Activated CD4-positive, alpha-beta T cell treated with anti-CD3 and anti-CD28 coated beads, Interleukin-2, amount 10 ng/mL, durations not matched to agents 7 days and 5 days (primary cell): ENCODE measurements at regions not wholly inside any gene's neighbourhood (a gene's known extent, or its start where the extent isn't known, plus 50 kb on each side); places are given as distances from the start of the nearest gene placed in this dataset.

Experiments used
- CTCF ChIA-PET: fragments of 350-600 bp; sonication (Branson Sonifier 250); formaldehyde crosslinking; loops from one replicate; lab custom pipeline; 2021; ENCODE audit warnings: antibody characterized with exemption; lab: Charles Lee
- POLR2A ChIA-PET: fragments of 350-600 bp; sonication (Branson Sonifier 250); formaldehyde crosslinking; loops from one replicate; lab custom pipeline; 2021; ENCODE audit warnings: antibody characterized with exemption; lab: Charles Lee
- DNase-seq: peaks from one replicate; pipeline ENCODE4 v3.0.0-alpha.2; 2020
- H3K27ac Mint-ChIP-seq: one replicate; pipeline ENCODE4 v1.8.0; 2021; ENCODE audit warnings: mild to moderate bottlenecking, moderate library complexity, mixed read lengths
- H3K27me3 Mint-ChIP-seq: one replicate; pipeline ENCODE4 v1.8.0; 2021; ENCODE audit warnings: mixed read lengths
- H3K36me3 Mint-ChIP-seq: one replicate; pipeline ENCODE4 v1.8.0; 2021; ENCODE audit warnings: low read depth, mixed read lengths
- H3K4me1 Mint-ChIP-seq: one replicate; pipeline ENCODE4 v1.8.0; 2021; ENCODE audit warnings: mixed read lengths
- H3K4me3 Mint-ChIP-seq: one replicate; pipeline ENCODE4 v1.8.0; 2021; ENCODE audit warnings: mild to moderate bottlenecking, moderate library complexity, mixed read lengths
- H3K9me3 Mint-ChIP-seq: one replicate; pipeline ENCODE4 v1.8.0; 2021; ENCODE audit warnings: mixed read lengths

DNA sequence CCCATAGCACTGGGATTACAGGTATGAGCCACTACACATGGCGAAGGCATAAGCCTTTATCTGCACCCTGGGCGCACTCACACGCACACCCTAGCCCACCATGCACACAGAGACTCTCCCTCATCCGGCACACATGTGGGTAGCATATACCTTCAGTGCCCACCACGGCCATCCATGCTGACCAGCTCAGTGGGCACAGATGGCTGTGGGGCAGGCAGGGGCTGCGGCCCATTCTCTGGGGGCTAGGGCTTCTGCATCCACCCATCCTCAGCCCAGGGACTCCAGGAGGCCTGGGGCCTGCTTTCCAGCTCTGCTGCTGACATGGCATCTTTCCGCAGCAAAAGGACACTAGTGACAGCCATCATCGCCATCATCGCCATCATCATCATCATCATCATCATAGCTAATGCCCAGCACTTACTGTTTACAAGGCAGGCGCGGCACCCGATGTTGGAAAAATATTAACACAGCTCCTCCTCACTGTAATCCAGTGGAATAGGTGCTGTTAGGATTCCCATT lies 111.2 kb downstream of the NCOR2 start:
- H3K27ac Mint-ChIP-seq, result peak overlapping the region; percentile 85
- H3K4me1 Mint-ChIP-seq, result peaks cover 59% of the 10 kb centered on the region
- peaks cover 29% of the 10 kb centered on the region for H3K36me3 Mint-ChIP-seq
- DNase-seq, result no peak
- ChIA-PET POLR2A (interaction anchor here (0.6 to 0.7 kb wide), 2 partner anchors 8 to 327 kb away, joined by 3 read pairs; no protein-coding TSS in a partner anchor), CTCF (interaction anchor here (0.6 to 3.7 kb wide), 5 partner anchors 9 to 118 kb away, joined by 3 to 29 read pairs (median 4); no protein-coding TSS in a partner anchor)
- peak overlapping the region; percentile 72 for H3K4me3 Mint-ChIP-seq
- H3K9me3 Mint-ChIP-seq, result no peaks in the 10 kb centered on the region
- H3K27me3 Mint-ChIP-seq, result no peaks in the 10 kb centered on the region

DNA sequence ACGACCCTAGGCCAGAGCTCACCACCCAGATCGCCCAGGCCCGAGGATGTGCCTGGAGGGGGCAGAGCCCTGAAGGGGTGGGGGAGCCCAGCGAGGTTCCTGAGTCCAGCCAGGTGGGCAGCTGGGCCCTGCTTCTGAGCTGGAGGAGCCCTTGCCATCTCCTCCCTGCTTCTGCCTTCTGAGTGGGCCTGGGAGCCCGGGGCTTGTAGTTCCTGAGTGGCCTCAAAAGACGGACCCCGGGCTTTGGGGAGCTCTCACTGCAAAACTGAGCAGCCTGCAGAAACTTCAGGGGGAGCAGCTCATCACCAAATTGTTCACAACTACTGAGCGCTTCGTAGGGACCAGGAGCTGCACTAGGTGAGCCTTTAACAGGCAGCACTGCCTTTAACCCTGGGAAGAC lies 112.1 kb downstream of the NCOR2 start:
- Mint-ChIP-seq H3K4me1 (peaks cover 67% of the 10 kb centered on the region), H3K27ac (peak overlapping the region; percentile 88), H3K4me3 (no peak overlapping the region), H3K9me3 (no peaks in the 10 kb centered on the region), H3K36me3 (peaks cover 27% of the 10 kb centered on the region), H3K27me3 (no peaks in the 10 kb centered on the region)
- ChIA-PET CTCF (interaction anchor here (0.5 to 3.7 kb wide), 5 partner anchors 10 to 930 kb away, joined by 3 to 29 read pairs (median 4); no protein-coding TSS in a partner anchor), POLR2A (interaction anchor here (0.7 kb wide), 1 partner anchor 9 kb away, joined by 3 read pairs; no protein-coding TSS in a partner anchor)
- DNase-seq, result no peak

DNA sequence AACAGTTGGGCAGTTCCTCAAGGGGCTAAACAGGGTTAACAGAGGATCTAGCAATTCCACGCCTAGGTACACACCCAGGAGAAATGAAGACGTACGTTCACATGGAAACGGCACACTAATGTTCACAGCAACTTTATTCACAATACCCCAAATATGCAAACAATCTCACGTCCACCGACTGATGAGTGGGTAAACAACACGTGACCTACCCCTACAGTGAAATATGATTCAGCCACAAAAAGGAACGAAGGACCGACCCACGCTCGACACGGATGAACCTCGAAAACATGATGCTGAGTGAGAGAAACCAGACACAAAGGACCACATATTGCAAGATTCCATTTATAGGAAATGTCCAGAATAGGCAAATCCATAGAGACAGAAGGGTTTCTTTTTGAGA lies 112.7 kb downstream of the NCOR2 start:
- POLR2A ChIA-PET, result no interaction called here
- H3K4me3 Mint-ChIP-seq, result peak overlapping the region; percentile 22
- no peaks in the 10 kb centered on the region for H3K27me3 Mint-ChIP-seq
- CTCF ChIA-PET, result interaction anchor here (0.5 to 3.7 kb wide), 4 partner anchors 11 to 931 kb away, joined by 4 to 29 read pairs (median 5); no protein-coding TSS in a partner anchor
- H3K9me3 Mint-ChIP-seq, result no peaks in the 10 kb centered on the region
- DNase-seq, result no peak
- H3K4me1 Mint-ChIP-seq, result peaks cover 68% of the 10 kb centered on the region
- H3K36me3 Mint-ChIP-seq, result peaks cover 22% of the 10 kb centered on the region
- H3K27ac Mint-ChIP-seq, result peak overlapping the region; percentile 88

DNA sequence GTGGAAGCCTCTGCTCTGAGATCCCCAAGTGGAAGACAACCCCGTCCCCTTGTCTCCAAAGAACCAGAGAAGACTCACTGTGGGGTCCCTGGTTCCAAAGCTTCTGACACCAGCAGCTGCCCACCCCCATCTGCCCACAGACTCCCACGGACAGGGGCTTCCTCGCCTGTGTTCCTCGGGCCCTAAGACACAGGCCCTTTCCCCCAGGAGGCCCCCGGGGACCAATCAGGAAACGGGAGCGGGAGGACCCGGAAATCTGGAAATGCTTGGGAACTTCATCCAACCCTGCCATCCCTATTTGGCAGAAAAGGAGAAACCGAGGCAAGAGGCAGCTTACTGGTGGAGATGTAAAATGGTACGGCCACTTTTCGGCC lies 113.1 kb downstream of the NCOR2 start:
- peaks cover 18% of the 10 kb centered on the region for H3K36me3 Mint-ChIP-seq
- no peaks in the 10 kb centered on the region for H3K27me3 Mint-ChIP-seq
- H3K4me1 Mint-ChIP-seq, result peaks cover 68% of the 10 kb centered on the region
- H3K4me3 Mint-ChIP-seq, result no peak overlapping the region
- CTCF ChIA-PET, result interaction anchor here (3.7 kb wide), 1 partner anchor 11 kb away, joined by 29 read pairs; no protein-coding TSS in a partner anchor
- peak overlapping the region; percentile 91 for H3K27ac Mint-ChIP-seq
- POLR2A ChIA-PET, result no interaction called here
- no peak for DNase-seq
- H3K9me3 Mint-ChIP-seq, result no peaks in the 10 kb centered on the region

DNA sequence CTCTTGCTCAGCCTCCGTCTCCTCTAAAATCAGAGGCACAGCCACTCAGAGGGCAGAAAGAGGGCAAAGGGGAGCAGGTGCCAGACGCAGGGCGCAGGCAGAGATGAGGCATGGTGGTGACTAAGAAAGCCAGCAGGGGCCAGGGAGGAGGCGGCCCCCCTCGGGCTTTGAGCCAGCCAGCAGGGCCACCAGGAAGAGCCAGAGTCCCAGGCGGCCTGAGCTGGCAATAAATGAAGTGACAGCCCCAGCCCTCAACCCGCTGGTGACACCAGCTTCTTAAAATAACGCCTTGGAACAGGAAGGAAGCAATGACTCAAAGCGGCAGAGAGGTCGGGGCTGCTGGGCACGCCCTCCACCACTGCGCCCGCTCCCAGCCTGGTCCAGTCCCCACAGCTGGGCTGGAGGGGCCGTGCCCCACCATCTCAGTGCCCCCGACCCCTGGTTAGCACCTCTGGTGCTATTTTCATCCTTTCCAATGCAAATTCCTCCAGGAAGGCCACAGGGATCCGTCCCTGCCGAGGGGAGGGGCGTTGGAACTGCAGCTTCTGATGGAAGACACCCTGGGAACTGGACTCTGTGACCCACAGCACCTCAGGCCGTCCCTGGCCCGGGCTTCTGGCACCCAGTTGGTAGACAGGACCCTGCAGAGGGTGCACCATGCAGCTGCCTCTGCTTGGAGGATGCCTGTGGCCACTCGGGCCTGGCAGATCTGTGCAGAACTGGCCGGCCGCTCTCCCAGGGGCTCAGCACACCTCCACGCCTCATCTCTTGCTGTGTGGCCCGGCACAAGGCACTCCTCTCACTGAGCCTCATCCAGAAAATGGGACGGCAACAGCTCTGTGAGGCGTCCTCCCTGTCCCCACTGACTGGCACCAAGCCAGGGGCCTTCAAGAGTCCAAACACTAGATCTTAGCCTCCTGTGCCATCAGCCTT lies 113.7 kb downstream of the NCOR2 start:
- H3K4me1 Mint-ChIP-seq, result peaks cover 64% of the 10 kb centered on the region
- DNase-seq, result peak; percentile 85
- H3K9me3 Mint-ChIP-seq, result no peaks in the 10 kb centered on the region
- CTCF ChIA-PET, result interaction anchor here (0.7 to 3.7 kb wide), 4 partner anchors 12 to 44 kb away, joined by 3 to 29 read pairs (median 4); no protein-coding TSS in a partner anchor
- H3K36me3 Mint-ChIP-seq, result peaks cover 15% of the 10 kb centered on the region
- H3K4me3 Mint-ChIP-seq, result peak overlapping the region; percentile 52
- peak overlapping the region; percentile 91 for H3K27ac Mint-ChIP-seq
- POLR2A ChIA-PET, result interaction anchor here (0.6 to 1.2 kb wide), 2 partner anchors 12 to 113 kb away, joined by 3 to 6 read pairs; no protein-coding TSS in a partner anchor
- H3K27me3 Mint-ChIP-seq, result no peaks in the 10 kb centered on the region

DNA sequence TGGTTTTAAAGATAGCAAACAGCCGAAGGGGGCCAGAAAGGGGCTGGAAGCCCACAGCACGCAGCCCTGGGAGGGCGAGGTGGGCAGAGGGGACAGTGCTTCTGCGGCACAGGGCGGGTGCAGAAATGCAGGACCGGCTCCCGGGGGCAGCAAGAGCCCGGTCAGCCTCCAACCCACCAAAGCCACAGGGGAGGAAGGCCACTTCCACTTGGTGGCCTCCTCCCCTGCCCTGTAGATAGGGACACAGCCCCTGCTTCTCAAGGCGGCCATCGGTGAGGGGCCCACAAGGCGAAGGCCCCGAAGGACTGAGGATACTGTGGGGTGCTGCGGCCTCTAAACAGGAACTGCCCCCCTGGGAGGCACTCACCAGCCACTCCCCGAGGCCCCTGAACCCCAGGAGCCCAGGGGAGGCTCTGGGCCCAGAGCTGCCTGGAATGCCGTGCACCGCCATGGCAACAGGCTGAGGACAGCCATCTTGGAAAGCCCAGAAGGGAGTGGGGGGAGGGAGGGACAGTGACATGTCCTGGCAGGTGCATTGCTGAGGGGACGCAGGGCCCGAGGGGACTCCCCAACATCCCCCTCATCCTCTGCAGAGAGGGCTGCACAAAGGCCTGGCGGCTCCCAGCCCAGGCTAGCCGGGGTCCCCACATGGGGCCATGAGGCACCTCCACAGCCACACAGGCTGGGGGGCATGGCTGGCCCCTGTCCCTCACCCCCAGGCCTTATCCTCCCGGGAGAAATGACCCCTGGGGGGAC lies 114.7 kb downstream of the NCOR2 start:
- ChIA-PET CTCF (interaction anchor here (1.0 to 3.7 kb wide), 4 partner anchors 9 to 17 kb away, joined by 3 to 29 read pairs (median 4); no protein-coding TSS in a partner anchor), POLR2A (interaction anchor here (0.6 to 1.2 kb wide), 2 partner anchors 13 to 114 kb away, joined by 3 to 6 read pairs; no protein-coding TSS in a partner anchor)
- peak overlapping the region; percentile 91 for H3K27ac Mint-ChIP-seq
- peaks cover 14% of the 10 kb centered on the region for H3K36me3 Mint-ChIP-seq
- no peaks in the 10 kb centered on the region for H3K27me3 Mint-ChIP-seq
- H3K9me3 Mint-ChIP-seq, result no peaks in the 10 kb centered on the region
- peak overlapping the region; percentile 52 for H3K4me3 Mint-ChIP-seq
- H3K4me1 Mint-ChIP-seq, result peaks cover 56% of the 10 kb centered on the region
- no peak for DNase-seq

DNA sequence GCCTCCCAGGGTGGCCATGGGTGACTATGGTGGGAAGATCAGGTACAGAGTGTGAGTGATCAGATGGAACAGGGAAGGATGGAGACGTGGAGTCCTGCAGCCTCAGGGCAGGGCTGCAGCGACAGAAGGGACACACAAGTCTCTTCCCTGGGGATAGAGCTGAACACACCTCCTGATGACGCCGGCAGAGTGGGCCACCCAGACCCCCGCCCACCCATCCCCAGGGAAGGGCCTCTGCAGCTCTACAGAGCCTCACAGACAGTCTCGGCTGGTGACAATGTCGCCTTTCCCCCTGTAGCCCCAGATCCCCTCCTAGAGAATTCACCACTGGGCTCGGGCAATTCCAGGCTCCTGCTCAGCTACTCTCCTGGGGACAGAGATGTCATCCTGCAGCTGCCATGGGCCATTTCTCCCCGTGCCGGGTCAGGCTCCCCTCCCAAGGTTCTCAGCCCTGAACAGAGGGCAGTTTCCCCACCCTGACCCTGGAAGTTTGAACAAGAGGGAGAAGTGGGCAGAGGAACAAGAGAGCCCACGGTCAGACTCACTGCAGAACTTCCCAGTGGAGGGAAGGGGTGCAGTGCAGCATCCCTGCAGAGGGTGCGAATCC lies 115.7 kb downstream of the NCOR2 start:
- no peaks in the 10 kb centered on the region for H3K27me3 Mint-ChIP-seq
- CTCF ChIA-PET, result interaction anchor here (0.6 to 1.1 kb wide), 2 partner anchors 8 to 47 kb away, joined by 3 read pairs; no protein-coding TSS in a partner anchor
- peaks cover 14% of the 10 kb centered on the region for H3K36me3 Mint-ChIP-seq
- no peaks in the 10 kb centered on the region for H3K9me3 Mint-ChIP-seq
- no peak overlapping the region for H3K4me3 Mint-ChIP-seq
- no peak for DNase-seq
- POLR2A ChIA-PET, result no interaction called here
- peak overlapping the region; percentile 60 for H3K27ac Mint-ChIP-seq
- peaks cover 53% of the 10 kb centered on the region for H3K4me1 Mint-ChIP-seq

DNA sequence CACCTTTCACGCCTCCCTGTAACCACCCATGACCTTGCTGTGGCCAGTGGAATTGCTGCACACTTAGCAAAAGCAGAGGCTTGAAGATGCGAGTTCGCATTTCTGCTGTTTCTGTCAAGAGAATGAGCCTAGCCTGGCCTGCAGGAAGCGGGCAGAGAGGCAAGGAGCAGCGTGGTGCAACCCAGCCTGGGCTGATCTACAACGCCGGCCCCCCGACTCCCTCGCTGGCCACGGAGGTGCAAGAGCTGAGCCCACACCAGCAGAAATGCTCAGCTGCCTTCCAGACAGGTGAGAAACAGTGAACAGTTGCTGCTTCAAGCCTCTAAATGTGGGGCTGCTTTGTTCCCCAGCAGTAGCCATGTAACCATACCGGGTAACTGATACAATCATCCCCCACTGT lies 116.4 kb downstream of the NCOR2 start:
- Mint-ChIP-seq H3K4me1 (peaks cover 46% of the 10 kb centered on the region), H3K9me3 (no peaks in the 10 kb centered on the region), H3K36me3 (peaks cover 13% of the 10 kb centered on the region), H3K27me3 (no peaks in the 10 kb centered on the region), H3K27ac (peak overlapping the region; percentile 52), H3K4me3 (no peak overlapping the region)
- POLR2A ChIA-PET, result no interaction called here
- DNase-seq, result no peak
- CTCF ChIA-PET, result interaction anchor here (0.6 kb wide), 1 partner anchor 48 kb away, joined by 3 read pairs; no protein-coding TSS in a partner anchor

DNA sequence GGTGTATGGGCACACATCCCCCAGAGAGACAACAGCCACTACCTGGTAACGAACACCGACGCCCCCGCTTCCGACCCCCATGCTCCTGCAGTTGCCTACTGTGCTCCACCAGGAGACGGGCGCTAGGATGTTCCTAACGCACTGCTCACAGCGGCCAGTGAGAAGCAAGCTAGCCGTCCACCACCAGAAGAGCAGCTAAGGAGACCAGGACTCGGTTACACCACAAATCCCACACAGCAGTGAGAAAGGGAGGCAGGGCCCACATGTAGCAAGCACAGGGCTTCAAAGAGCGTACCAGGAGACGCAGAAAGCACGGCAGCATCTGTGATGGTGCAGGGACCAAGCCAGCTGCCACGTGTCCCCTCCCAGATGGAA lies 117.0 kb downstream of the NCOR2 start:
- no peak overlapping the region for H3K27ac Mint-ChIP-seq
- DNase-seq, result no peak
- peaks cover 40% of the 10 kb centered on the region for H3K4me1 Mint-ChIP-seq
- CTCF ChIA-PET, result no interaction called here
- peaks cover 12% of the 10 kb centered on the region for H3K36me3 Mint-ChIP-seq
- H3K27me3 Mint-ChIP-seq, result no peaks in the 10 kb centered on the region
- H3K4me3 Mint-ChIP-seq, result no peak overlapping the region
- POLR2A ChIA-PET, result no interaction called here
- no peaks in the 10 kb centered on the region for H3K9me3 Mint-ChIP-seq

DNA sequence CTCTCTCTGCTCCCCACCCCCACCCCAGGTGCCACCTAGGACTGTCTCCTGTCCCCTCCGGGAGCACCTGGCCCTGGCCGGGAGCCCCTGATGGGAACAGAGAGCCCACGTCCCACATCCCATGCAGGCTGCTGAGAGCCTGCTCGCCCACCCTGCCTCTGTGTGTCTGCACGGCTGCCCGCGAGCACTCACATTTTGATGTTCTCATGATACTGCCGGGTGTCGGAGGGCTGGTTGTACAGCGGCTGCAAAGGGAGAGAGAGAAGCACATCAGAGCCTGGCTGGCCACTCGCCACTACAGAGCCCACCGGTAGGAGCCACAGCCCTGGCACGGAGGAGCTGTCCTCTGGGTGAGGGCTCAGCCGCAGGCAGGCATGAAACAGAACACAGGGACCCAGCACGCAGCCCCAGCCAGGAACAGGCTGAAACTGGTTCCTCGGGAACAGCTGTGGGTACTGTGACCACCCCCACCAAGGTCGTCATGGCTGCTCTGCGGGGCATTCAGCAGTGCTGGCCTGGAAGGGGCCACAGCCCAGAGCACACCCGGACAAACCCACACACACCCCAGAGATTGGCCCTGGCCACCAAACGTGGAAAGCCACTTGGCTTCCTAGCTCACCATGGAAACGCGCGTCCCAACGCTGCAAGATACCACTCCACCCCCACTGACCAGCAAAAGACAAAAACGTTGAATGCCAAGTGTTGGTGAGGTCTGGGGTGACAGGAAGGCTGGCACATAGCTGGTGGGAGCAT lies 117.6 kb downstream of the NCOR2 start:
- ChIA-PET CTCF (no interaction called here), POLR2A (no interaction called here)
- no peak overlapping the region for H3K4me3 Mint-ChIP-seq
- no peaks in the 10 kb centered on the region for H3K9me3 Mint-ChIP-seq
- no peak for DNase-seq
- H3K27me3 Mint-ChIP-seq, result no peaks in the 10 kb centered on the region
- H3K27ac Mint-ChIP-seq, result no peak overlapping the region
- peaks cover 36% of the 10 kb centered on the region for H3K4me1 Mint-ChIP-seq
- peaks cover 9% of the 10 kb centered on the region for H3K36me3 Mint-ChIP-seq

DNA sequence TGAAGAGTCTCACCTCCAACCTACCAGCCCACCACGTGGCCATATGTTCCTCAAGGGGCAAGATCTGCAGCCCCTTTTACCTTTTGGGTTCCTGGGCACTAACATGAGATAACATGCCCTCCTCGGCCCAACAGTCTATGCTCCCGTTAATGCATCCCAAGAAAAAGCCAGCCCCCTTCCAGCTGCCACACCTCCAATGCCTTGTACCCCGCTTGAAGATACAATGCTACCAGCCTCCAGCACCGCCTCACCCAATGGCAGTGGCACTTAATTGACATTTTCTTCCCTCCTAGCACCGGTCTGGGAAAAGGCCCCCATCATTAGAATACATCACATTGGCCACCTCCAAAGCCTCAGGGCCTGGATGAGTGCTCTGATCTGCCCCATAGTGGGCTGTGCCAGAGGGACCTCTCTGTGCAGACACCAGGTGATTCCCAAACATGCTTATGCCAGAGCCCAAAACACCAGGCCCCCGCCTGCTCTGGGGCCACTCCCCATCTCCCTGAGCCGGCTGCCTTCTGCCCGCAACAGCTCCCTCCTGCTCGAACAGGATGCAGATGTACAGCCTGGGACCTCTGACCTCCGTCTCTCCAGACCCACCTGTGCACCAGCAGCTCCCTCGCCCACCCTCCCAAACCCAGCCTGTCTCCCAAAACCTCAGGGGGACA lies 118.3 kb downstream of the NCOR2 start:
- H3K4me1 Mint-ChIP-seq, result peaks cover 29% of the 10 kb centered on the region
- DNase-seq, result no peak
- H3K27me3 Mint-ChIP-seq, result no peaks in the 10 kb centered on the region
- POLR2A ChIA-PET, result no interaction called here
- no peaks in the 10 kb centered on the region for H3K9me3 Mint-ChIP-seq
- CTCF ChIA-PET, result no interaction called here
- H3K27ac Mint-ChIP-seq, result peak overlapping the region; percentile 2
- no peak overlapping the region for H3K4me3 Mint-ChIP-seq
- H3K36me3 Mint-ChIP-seq, result peaks cover 11% of the 10 kb centered on the region
